MM.1S (cell line): ENCODE measurements at regions not wholly inside any gene's neighbourhood (a gene's known extent, or its start where the extent isn't known, plus 50 kb on each side); places are given as distances from the start of the nearest gene placed in this dataset.

ENCODE experiments used
- EZH2 ChIP-seq: fragments of 300-600 bp; sonication (generic); optimal IDR thresholded peaks from 2 replicates; pipeline ENCODE3; 2017; ENCODE audit warnings: low read depth, mild to moderate bottlenecking, antibody characterized with exemption, low read length, mixed read lengths
- TF ChIP-seq, protein P1 (sequence below): fragments of 300-600 bp; sonication (generic); IDR thresholded peaks from 2 replicates; pipeline ENCODE4 v1.5.1; 2016; ENCODE audit warnings: antibody characterized with exemption, low read length, mixed read lengths

DNA sequence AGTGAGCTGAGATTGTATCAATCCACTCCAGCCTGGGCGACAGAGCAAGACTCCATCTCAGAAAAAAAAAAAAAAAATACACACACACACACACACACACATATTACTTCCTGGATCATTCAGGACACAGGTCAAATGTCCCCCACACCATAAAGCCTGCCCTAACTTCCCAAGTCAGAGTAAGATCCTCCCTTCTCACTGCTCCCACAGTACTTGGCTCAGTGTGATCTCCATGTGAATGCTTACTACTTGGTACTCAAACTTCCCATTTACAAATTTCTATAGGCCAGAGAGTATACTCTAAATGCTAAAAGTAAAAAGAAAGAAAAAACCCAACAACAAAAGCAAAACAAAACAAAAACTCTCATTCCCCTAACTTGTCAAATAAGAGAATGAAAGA, 386.8 kb downstream of the SLITRK6 start:
- TF ChIP-seq, protein P1, sequence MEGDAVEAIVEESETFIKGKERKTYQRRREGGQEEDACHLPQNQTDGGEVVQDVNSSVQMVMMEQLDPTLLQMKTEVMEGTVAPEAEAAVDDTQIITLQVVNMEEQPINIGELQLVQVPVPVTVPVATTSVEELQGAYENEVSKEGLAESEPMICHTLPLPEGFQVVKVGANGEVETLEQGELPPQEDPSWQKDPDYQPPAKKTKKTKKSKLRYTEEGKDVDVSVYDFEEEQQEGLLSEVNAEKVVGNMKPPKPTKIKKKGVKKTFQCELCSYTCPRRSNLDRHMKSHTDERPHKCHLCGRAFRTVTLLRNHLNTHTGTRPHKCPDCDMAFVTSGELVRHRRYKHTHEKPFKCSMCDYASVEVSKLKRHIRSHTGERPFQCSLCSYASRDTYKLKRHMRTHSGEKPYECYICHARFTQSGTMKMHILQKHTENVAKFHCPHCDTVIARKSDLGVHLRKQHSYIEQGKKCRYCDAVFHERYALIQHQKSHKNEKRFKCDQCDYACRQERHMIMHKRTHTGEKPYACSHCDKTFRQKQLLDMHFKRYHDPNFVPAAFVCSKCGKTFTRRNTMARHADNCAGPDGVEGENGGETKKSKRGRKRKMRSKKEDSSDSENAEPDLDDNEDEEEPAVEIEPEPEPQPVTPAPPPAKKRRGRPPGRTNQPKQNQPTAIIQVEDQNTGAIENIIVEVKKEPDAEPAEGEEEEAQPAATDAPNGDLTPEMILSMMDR: no peak
- TF ChIP-seq EZH2: no peak
